IMR-90 (cell line): ENCODE measurements at regions not wholly inside any gene's neighbourhood (a gene's known extent, or its start where the extent isn't known, plus 50 kb on each side); places are given as distances from the start of the nearest gene placed in this dataset.

Experiments used
- ATAC-seq: fragments of 200-7000 bp; cut with Tn5 transposase; 2 replicates; pipeline ENCODE4 v1.9.1; 2020; ENCODE audit warnings: low read depth, mild to moderate bottlenecking, moderate library complexity
- BruUV-seq: library from RNA; stranded (reverse); fragments of 400-500 nt; replicated peaks from 2 replicates; lab custom pipeline; 2021; lab: Mats Ljungman, UMichigan
- CTCF ChIA-PET: fragments of 300-600 bp; formaldehyde crosslinking; extraction: SDS; loops from one replicate; lab custom pipeline; 2021; ENCODE audit warnings: antibody characterized with exemption; lab: Yijun Ruan, JAX
- POLR2A ChIA-PET: fragments of 300-600 bp; sonication (Branson Sonifier 250); formaldehyde crosslinking; loops from one replicate; lab custom pipeline; 2022; ENCODE audit warnings: antibody characterized with exemption; ENCODE audit not compliant: unreplicated experiment; lab: Charles Lee
- DNase-seq: peaks from one replicate; pipeline ENCODE4 v3.0.0; 2013
- H2AFZ ChIP-seq: replicated peaks from 2 replicates; pipeline ENCODE3; 2013; ENCODE audit warnings: low read length, mild to moderate bottlenecking; ENCODE audit not compliant: poor library complexity
- H2AK5ac ChIP-seq: 2 replicates; pipeline ENCODE4 v1.6.1; 2013; ENCODE audit warnings: low read depth, low read length, inconsistent platforms
- H2AK9ac ChIP-seq: replicated peaks from 2 replicates; pipeline ENCODE3; 2013; ENCODE audit warnings: mild to moderate bottlenecking, low read depth, low read length, moderate library complexity; ENCODE audit not compliant: poor library complexity
- H2BK120ac ChIP-seq: 2 replicates; pipeline ENCODE4 v1.6.1; 2013; ENCODE audit warnings: low read depth, low read length, inconsistent platforms
- H2BK15ac ChIP-seq: 3 replicates; pipeline ENCODE4 v1.6.1; 2013; ENCODE audit warnings: low read depth, low read length, inconsistent platforms
- H2BK20ac ChIP-seq: 2 replicates; pipeline ENCODE4 v1.6.1; 2013; ENCODE audit warnings: low read depth, mild to moderate bottlenecking, inconsistent platforms, low read length, moderate library complexity
- H2BK5ac ChIP-seq: 2 replicates; pipeline ENCODE4 v1.6.1; 2013; ENCODE audit warnings: mild to moderate bottlenecking, low read depth, low read length, inconsistent platforms; ENCODE audit not compliant: poor library complexity, severe bottlenecking
- H3K14ac ChIP-seq: replicated peaks from 2 replicates; pipeline ENCODE4 v1.6.1; 2013; ENCODE audit warnings: low read depth, low read length, inconsistent platforms
- H3K18ac ChIP-seq: 2 replicates; pipeline ENCODE4 v1.6.1; 2013; ENCODE audit warnings: low read depth, low read length, control low read depth
- H3K23ac ChIP-seq: 2 replicates; pipeline ENCODE4 v1.6.1; 2013; ENCODE audit warnings: low read depth, low read length, inconsistent platforms
- H3K27ac ChIP-seq: 2 replicates; pipeline ENCODE4 v1.5.1; 2013; ENCODE audit warnings: mild to moderate bottlenecking, control low read depth, low read length; ENCODE audit not compliant: insufficient read depth
- H3K27me3 ChIP-seq: 2 replicates; pipeline ENCODE4 v1.6.1; 2013; ENCODE audit warnings: low read length; ENCODE audit not compliant: control insufficient read depth, insufficient read depth
- H3K36me3 ChIP-seq: 2 replicates; pipeline ENCODE4 v1.6.1; 2013; ENCODE audit warnings: low read length, mixed read lengths; ENCODE audit not compliant: control insufficient read depth, insufficient read depth
- H3K4ac ChIP-seq: 2 replicates; pipeline ENCODE4 v1.6.1; 2013; ENCODE audit warnings: low read depth, low read length, inconsistent platforms
- H3K4me1 ChIP-seq: 2 replicates; pipeline ENCODE4 v1.6.1; 2013; ENCODE audit warnings: low read length, mixed read lengths; ENCODE audit not compliant: control insufficient read depth, insufficient read depth
- H3K4me2 ChIP-seq: 2 replicates; pipeline ENCODE4 v1.6.1; 2013; ENCODE audit warnings: low read depth, mild to moderate bottlenecking, control low read depth, low read length, moderate library complexity
- H3K4me3 ChIP-seq: 2 replicates; pipeline ENCODE4 v1.5.1; 2013; ENCODE audit warnings: low read depth, mild to moderate bottlenecking, control low read depth, low read length, moderate library complexity; ENCODE audit not compliant: insufficient read depth
- H3K56ac ChIP-seq: 2 replicates; pipeline ENCODE4 v1.6.1; 2013; ENCODE audit warnings: low read length, inconsistent platforms; ENCODE audit not compliant: insufficient read depth; ENCODE audit errors: extremely low read depth
- H3K79me1 ChIP-seq, 2 experiments: 2 replicates each; pipeline ENCODE4 v1.6.1; 2013; ENCODE audit warnings: low read length in 2 of 2, inconsistent platforms in 1 of 2, low read depth in 1 of 2
- H3K9ac ChIP-seq: 2 replicates; pipeline ENCODE4 v1.6.1; 2013; ENCODE audit warnings: low read depth, low read length, control low read depth
- H3K9me1 ChIP-seq: 2 replicates; pipeline ENCODE4 v1.6.1; 2013; ENCODE audit warnings: low read length, inconsistent platforms; ENCODE audit not compliant: insufficient read depth
- H3K9me3 ChIP-seq: 2 replicates; pipeline ENCODE4 v1.6.1; 2013; ENCODE audit warnings: low read length; ENCODE audit not compliant: control insufficient read depth, insufficient read depth
- H4K20me1 ChIP-seq: 2 replicates; pipeline ENCODE4 v1.6.1; 2013; ENCODE audit warnings: low read length, inconsistent platforms; ENCODE audit not compliant: insufficient read depth
- H4K5ac ChIP-seq: 2 replicates; pipeline ENCODE4 v1.6.1; 2013; ENCODE audit warnings: mild to moderate bottlenecking, low read depth, low read length, control low read depth
- H4K8ac ChIP-seq, 2 experiments: 2 replicates each; pipeline ENCODE4 v1.6.1; 2013; ENCODE audit warnings: low read depth in 2 of 2, low read length in 2 of 2, control low read depth in 1 of 2, inconsistent platforms in 1 of 2
- H4K91ac ChIP-seq: 2 replicates; pipeline ENCODE4 v1.6.1; 2013; ENCODE audit warnings: low read depth, low read length, inconsistent platforms; ENCODE audit not compliant: insufficient read depth
- RAD21 ChIP-seq: IDR thresholded peaks from 2 replicates; pipeline ENCODE4 v1.6.1; 2012; ENCODE audit warnings: low read length, improper control_type of control experiment
- WGBS, 2 experiments: methylation state at CpG; one replicate each; pipeline versions ENCODE4 v1.1.5 to v1.1.7; 2013; ENCODE audit warnings: missing lambda C conversion rate in 2 of 2; ENCODE audit not compliant: insufficient read length in 1 of 2; ENCODE audit errors: extremely low coverage in 2 of 2; 5-methylcytosine and 5-hydroxymethylcytosine counted together
- dilution Hi-C: fragments of 300-500 bp; cut with HindIII; formaldehyde crosslinking; loops from one replicate; pipeline ENCODE4 v1.14.3; 2018; ENCODE audit warnings: low sequenced_read_pairs; ENCODE audit not compliant: unreplicated experiment
- in situ Hi-C: fragments of 300-500 bp; cut with MboI; formaldehyde crosslinking; loops from 3 replicates; pipeline ENCODE4 v1.14.3; 2019; ENCODE audit warnings: low sequenced_read_pairs, inconsistent platforms, mixed read lengths
- intact Hi-C: fragments of 100-400 bp; cut with micrococcal nuclease; formaldehyde crosslinking; loops from 2 replicates; pipeline ENCODE4 v1.10.0; 2022

- 77% methylated on average over 7 of the region's 8 CpGs; no CpG with 5 or more reads in 1 of the 2 experiments for WGBS, 2 experiments
- CTCF ChIA-PET: no interaction called here
- DNase-seq: no peak
- no peak overlapping the region for H4K5ac ChIP-seq
- no peak overlapping the region for H3K56ac ChIP-seq
- H4K91ac ChIP-seq: no peak overlapping the region
- no TSS peak for BruUV-seq
- H3K14ac ChIP-seq: no peak overlapping the region
- no peak overlapping the region for H2BK20ac ChIP-seq
- no peak for ATAC-seq
- in situ Hi-C loops (no loop called here), dilution Hi-C loops (no loop called here), intact Hi-C loops (no loop called here)
- no peak overlapping the region for H2BK15ac ChIP-seq
- no peak overlapping the region for H3K9ac ChIP-seq
- no peak overlapping the region for H4K8ac ChIP-seq
- H3K9me1 ChIP-seq: no peaks in the 10 kb centered on the region
- H3K23ac ChIP-seq: no peak overlapping the region
- H3K18ac ChIP-seq: no peak overlapping the region
- H2AK5ac ChIP-seq: no peak overlapping the region
- H3K4ac ChIP-seq: no peak overlapping the region
- no peak overlapping the region for H2AFZ ChIP-seq
- peaks cover 15% of the 10 kb centered on the region for H3K9me3 ChIP-seq
- TF ChIP-seq RAD21: no peak
- H2BK120ac ChIP-seq: no peak overlapping the region
- no peak overlapping the region for H2BK5ac ChIP-seq
- no peak overlapping the region for H3K4me3 ChIP-seq
- H3K4me1 ChIP-seq: no peaks in the 10 kb centered on the region
- H3K27ac ChIP-seq: no peak overlapping the region
- H3K36me3 ChIP-seq: no peaks in the 10 kb centered on the region
- POLR2A ChIA-PET: no interaction called here
- no peak overlapping the region for H3K4me2 ChIP-seq
- no peaks in the 10 kb centered on the region for H3K79me1 ChIP-seq
- H2AK9ac ChIP-seq: no peak overlapping the region
- no peaks in the 10 kb centered on the region for H3K27me3 ChIP-seq
- H4K20me1 ChIP-seq: no peaks in the 10 kb centered on the region
Observed at GRCh38 chr18:77714716-77715115, 465.1 kb downstream of the GALR1 start.
